K562 (cell line): ENCODE measurements at regions not wholly inside any gene's neighbourhood (a gene's known extent, or its start where the extent isn't known, plus 50 kb on each side); places are given as distances from the start of the nearest gene placed in this dataset.

Source experiments
- ATAC-seq: fragments of 200-7000 bp; cut with Tn5 transposase; 3 replicates; pipeline ENCODE4 v1.9.1; 2020; ENCODE audit warnings: moderate library complexity
- BruUV-seq: library from RNA; stranded (reverse); fragments of 400-500 nt; replicated peaks from 2 replicates; lab custom pipeline; 2021; lab: Mats Ljungman, UMichigan
- CTCF ChIA-PET: fragments of 300-600 bp; formaldehyde crosslinking; extraction: SDS; loops from one replicate; lab custom pipeline; 2021; ENCODE audit warnings: low intra/inter-chr PET ratio; lab: Yijun Ruan, JAX
- POLR2A ChIA-PET: fragments of 300-600, 350-650 bp; sonication (Branson Sonifier 250); formaldehyde crosslinking; extraction: SDS; loops from one replicate; lab custom pipeline; 2021; ENCODE audit warnings: antibody characterized with exemption, inconsistent platforms; lab: Yijun Ruan, JAX
- DNase-seq, 4 experiments: peaks; one replicate each; pipeline versions ENCODE4 v3.0.0 to v3.0.0-alpha.2; 2011 to 2018; ENCODE audit warnings: low spot score in 3 of 4, mixed read lengths in 3 of 4; ENCODE audit errors: extremely low read depth in 1 of 4
- FAIRE-seq: peaks from 2 replicates; lab custom pipeline; 2011; peaks lifted over from hg19 to GRCh38; lab: Jason Lieb, UNC
- H2AFZ ChIP-seq: 2 replicates; pipeline ENCODE4 v1.6.0; 2011; ENCODE audit warnings: low read depth, low read length, control low read depth, inconsistent platforms
- H3K27ac ChIP-seq: fragments of 200-600 bp; 3 replicates; pipeline ENCODE4 v1.8.0; 2011; ENCODE audit warnings: low read depth, mild to moderate bottlenecking, control low read depth, inconsistent platforms, low read length, moderate library complexity, mixed read lengths; ENCODE audit errors: extremely low read depth
- H3K27me3 ChIP-seq, 2 experiments: fragments of 300-600 bp in 1 of 2; 2 replicates in 1 of 2; 3 replicates in 1 of 2; pipeline versions ENCODE4 v1.6.0 to v1.8.0; 2011; ENCODE audit warnings: inconsistent platforms in 2 of 2, low read length in 2 of 2, mild to moderate bottlenecking in 1 of 2, mixed read lengths in 1 of 2, moderate library complexity in 1 of 2; ENCODE audit not compliant: control insufficient read depth in 2 of 2, insufficient read depth in 2 of 2
- H3K36me3 ChIP-seq: fragments of 300-600 bp; 3 replicates; pipeline ENCODE4 v1.8.0; 2011; ENCODE audit warnings: mild to moderate bottlenecking, low read length, inconsistent platforms; ENCODE audit not compliant: control insufficient read depth, insufficient read depth
- H3K4me1 ChIP-seq, 2 experiments: fragments of 200-600 bp in 1 of 2; replicated peaks in 1 of 2; 2 replicates in 1 of 2; 3 replicates in 1 of 2; pipeline versions ENCODE4 v1.5.1 to v1.8.0; 2011; ENCODE audit warnings: inconsistent platforms in 2 of 2, low read length in 2 of 2, mild to moderate bottlenecking in 1 of 2, mixed read lengths in 1 of 2, moderate library complexity in 1 of 2; ENCODE audit not compliant: control insufficient read depth in 2 of 2, insufficient read depth in 2 of 2
- H3K4me2 ChIP-seq: 2 replicates; pipeline ENCODE4 v1.6.1; 2011; ENCODE audit warnings: low read length, control low read depth, inconsistent platforms, mixed read lengths; ENCODE audit not compliant: insufficient read depth
- H3K4me3 ChIP-seq: fragments of 200-600 bp; sonication (generic), shearing (Covaris generic); 2 replicates; pipeline ENCODE4 v1.5.1; 2016; ENCODE audit warnings: control low read depth, inconsistent platforms
- H3K79me2 ChIP-seq: fragments of 200-600 bp; 3 replicates; pipeline ENCODE4 v1.8.0; 2011; ENCODE audit warnings: low read length, inconsistent platforms; ENCODE audit not compliant: control insufficient read depth, insufficient read depth
- H3K9ac ChIP-seq, 2 experiments: 2 replicates each; pipeline versions ENCODE4 v1.6.0 to v1.6.1; 2011; ENCODE audit warnings: low read depth in 2 of 2, low read length in 2 of 2, control low read depth in 1 of 2, inconsistent platforms in 1 of 2, mild to moderate bottlenecking in 1 of 2, mixed read lengths in 1 of 2; ENCODE audit not compliant: insufficient read depth in 1 of 2
- H3K9me1 ChIP-seq: one replicate; pipeline ENCODE4 v1.6.0; 2011; ENCODE audit warnings: inconsistent platforms, mild to moderate bottlenecking, low read length, moderate library complexity; ENCODE audit not compliant: control insufficient read depth, insufficient read depth
- H3K9me3 ChIP-seq: replicated peaks from 2 replicates; pipeline ENCODE4 v1.5.1; 2011; ENCODE audit warnings: low read depth, low read length, inconsistent platforms; ENCODE audit not compliant: control insufficient read depth, insufficient read depth
- H4K20me1 ChIP-seq: replicated peaks from 2 replicates; pipeline ENCODE4 v1.6.1; 2011; ENCODE audit warnings: low read length, inconsistent platforms, mixed read lengths; ENCODE audit not compliant: control insufficient read depth, insufficient read depth
- PPARD ChIP-seq: fragments of 250-450 bp; sonication (Bioruptor Pico); IDR thresholded peaks from 2 replicates; pipeline ENCODE4 v1.8.0; 2022; ENCODE audit warnings: inconsistent platforms, mild to moderate bottlenecking, moderate library complexity
- SAP30 ChIP-seq: fragments of 200-600 bp; sonication (generic); IDR thresholded peaks from 2 replicates; pipeline ENCODE4 v1.6.1; 2012; ENCODE audit warnings: borderline replicate concordance, low read depth, mild to moderate bottlenecking, moderate library complexity, low read length, control low read depth, inconsistent platforms; ENCODE audit not compliant: insufficient read depth, poor library complexity, severe bottlenecking
- ZNF212 ChIP-seq: fragments of 450-650 bp; formaldehyde crosslinking; IDR thresholded peaks from 2 replicates; pipeline ENCODE4 v1.4.0; 2020; ENCODE audit warnings: mild to moderate bottlenecking
- WGBS: fragments of 100-300 bp; shearing (Covaris generic); methylation state at CpG from one replicate; pipeline ENCODE4 v1.1.6; 2016; ENCODE audit warnings: low coverage, mixed read lengths; ENCODE audit not compliant: insufficient coverage; ENCODE audit errors: missing lambda C conversion rate; 5-methylcytosine and 5-hydroxymethylcytosine counted together
- in situ Hi-C: fragments of 300-500 bp; cut with MboI; formaldehyde crosslinking; loops from 4 replicates; pipeline ENCODE4 v1.15.0; 2018; ENCODE audit warnings: inconsistent platforms, mixed read lengths
- intact Hi-C: fragments of 100-400 bp; cut with micrococcal nuclease; formaldehyde crosslinking; loops from 2 replicates; pipeline ENCODE4 v1.14.2; 2022
- TF ChIP-seq, protein P1 (sequence below): fragments of 250-450 bp; sonication (Bioruptor Pico); IDR thresholded peaks from 2 replicates; pipeline ENCODE4 v1.8.0; 2022; ENCODE audit warnings: moderate library complexity, mild to moderate bottlenecking, inconsistent platforms
- TF ChIP-seq, protein P2 (sequence below): fragments of 250-450 bp; sonication (Bioruptor Pico); IDR thresholded peaks from 2 replicates; pipeline ENCODE4 v1.8.0; 2021; ENCODE audit warnings: borderline replicate concordance, mild to moderate bottlenecking, moderate library complexity; ENCODE audit not compliant: poor library complexity, severe bottlenecking

DNA sequence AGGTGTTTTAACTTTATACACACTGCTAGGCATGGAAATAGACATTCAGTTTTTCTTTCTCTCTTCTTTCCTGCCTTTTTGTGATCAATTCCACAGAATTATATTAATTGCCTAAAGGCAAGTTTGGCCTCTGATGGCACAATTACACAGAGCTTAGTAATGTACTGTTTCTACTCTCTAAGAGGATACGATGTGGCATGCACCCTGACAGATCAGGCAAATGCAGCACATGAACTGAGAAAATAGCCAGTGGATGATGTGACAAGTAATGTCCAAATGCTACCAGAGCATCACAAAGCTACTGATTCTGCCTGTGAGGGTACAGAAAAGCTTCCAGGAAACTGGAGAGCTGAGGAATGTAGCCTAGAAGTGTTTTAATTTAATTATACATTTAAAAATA lies 233.8 kb upstream of the PRR20A start:
- 0% methylated on average over 1 of the region's 1 CpG for WGBS
- ATAC-seq, result no peak

More for the DNA sequence above, 233.8 kb upstream of the PRR20A start:
- no peak for DNase-seq
- Histone ChIP-seq H3K4me1 (no peaks in the 10 kb centered on the region), H3K9me3 (no peaks in the 10 kb centered on the region), H3K27ac (no peak overlapping the region), H3K9ac (no peak overlapping the region)
- intact Hi-C loops, result no loop called here
- TF ChIP-seq, protein P1, sequence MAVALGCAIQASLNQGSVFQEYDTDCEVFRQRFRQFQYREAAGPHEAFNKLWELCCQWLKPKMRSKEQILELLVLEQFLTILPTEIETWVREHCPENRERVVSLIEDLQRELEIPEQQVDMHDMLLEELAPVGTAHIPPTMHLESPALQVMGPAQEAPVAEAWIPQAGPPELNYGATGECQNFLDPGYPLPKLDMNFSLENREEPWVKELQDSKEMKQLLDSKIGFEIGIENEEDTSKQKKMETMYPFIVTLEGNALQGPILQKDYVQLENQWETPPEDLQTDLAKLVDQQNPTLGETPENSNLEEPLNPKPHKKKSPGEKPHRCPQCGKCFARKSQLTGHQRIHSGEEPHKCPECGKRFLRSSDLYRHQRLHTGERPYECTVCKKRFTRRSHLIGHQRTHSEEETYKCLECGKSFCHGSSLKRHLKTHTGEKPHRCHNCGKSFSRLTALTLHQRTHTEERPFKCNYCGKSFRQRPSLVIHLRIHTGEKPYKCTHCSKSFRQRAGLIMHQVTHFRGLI, result no peak
- TF ChIP-seq PPARD (CRISPR knock-in tag) (no peak), SAP30 (no peak), ZNF212 (no peak)
- TF ChIP-seq, protein P2, sequence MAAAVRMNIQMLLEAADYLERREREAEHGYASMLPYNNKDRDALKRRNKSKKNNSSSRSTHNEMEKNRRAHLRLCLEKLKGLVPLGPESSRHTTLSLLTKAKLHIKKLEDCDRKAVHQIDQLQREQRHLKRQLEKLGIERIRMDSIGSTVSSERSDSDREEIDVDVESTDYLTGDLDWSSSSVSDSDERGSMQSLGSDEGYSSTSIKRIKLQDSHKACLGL (CRISPR knock-in tag), result no peak
- TF ChIP-seq, all 486 proteins: peak for 0
- no peak overlapping the region for H2AFZ ChIP-seq
- H4K20me1 ChIP-seq, result no peaks in the 10 kb centered on the region
- no peak overlapping the region for H3K4me3 ChIP-seq
- POLR2A ChIA-PET, result no interaction called here
- no peak for FAIRE-seq
- no peak overlapping the region for H3K4me2 ChIP-seq
- in situ Hi-C loops, result no loop called here
- no peaks in the 10 kb centered on the region for H3K27me3 ChIP-seq
- H3K79me2 ChIP-seq, result no peaks in the 10 kb centered on the region
- H3K36me3 ChIP-seq, result no peaks in the 10 kb centered on the region
- CTCF ChIA-PET, result no interaction called here
- no peaks in the 10 kb centered on the region for H3K9me1 ChIP-seq
- no TSS peak for BruUV-seq
